Fibroblast of peridontal ligament (primary cell): ENCODE measurements at regions not wholly inside any gene's neighbourhood (a gene's known extent, or its start where the extent isn't known, plus 50 kb on each side); places are given as distances from the start of the nearest gene placed in this dataset.
A peak's percentile ranks its signal among the peaks of the same experiment; 100 is the strongest.

ENCODE experiments used
- DNase-seq: peaks from one replicate; pipeline ENCODE4 v3.0.0-alpha.2; 2010; ENCODE audit errors: extremely low read depth

GRCh38 chr15:91472316-91472756, 372.3 kb downstream of the SV2B start:
- DNase-seq, result no peak

- peak; percentile 48 for DNase-seq
Measured at GRCh38 chr15:91473894-91474545, 374.0 kb downstream of the SV2B start.

- no peak for DNase-seq
Measured at GRCh38 chr15:91476861-91477260, 376.6 kb upstream of the SLCO3A1 start.

- no peak for DNase-seq
Measured at GRCh38 chr15:91478717-91479191, 374.8 kb upstream of the SLCO3A1 start.

GRCh38 chr15:91480426-91480825, 373.1 kb upstream of the SLCO3A1 start:
- DNase-seq, result no peak

- no peak for DNase-seq
Measured at GRCh38 chr15:91482799-91483198, 370.7 kb upstream of the SLCO3A1 start.

- DNase-seq, result no peak
Measured at GRCh38 chr15:91484141-91484540, 369.4 kb upstream of the SLCO3A1 start.

- no peak for DNase-seq
Measured at GRCh38 chr15:91488452-91488851, 365.1 kb upstream of the SLCO3A1 start.

GRCh38 chr15:91490211-91490610, 363.3 kb upstream of the SLCO3A1 start:
- DNase-seq, result no peak

- no peak for DNase-seq
Measured at GRCh38 chr15:91491101-91491950, 362.2 kb upstream of the SLCO3A1 start.

- DNase-seq, result no peak
Measured at GRCh38 chr15:91496754-91497691, 356.5 kb upstream of the SLCO3A1 start.

GRCh38 chr15:91498046-91498748, 355.3 kb upstream of the SLCO3A1 start:
- no peak for DNase-seq

- no peak for DNase-seq
Measured at GRCh38 chr15:91498749-91499062, 354.8 kb upstream of the SLCO3A1 start.

- no peak for DNase-seq
Measured at GRCh38 chr15:91499774-91500383, 353.6 kb upstream of the SLCO3A1 start.

- no peak for DNase-seq
Measured at GRCh38 chr15:91508633-91509032, 344.9 kb upstream of the SLCO3A1 start.

GRCh38 chr15:91514147-91514546, 339.4 kb upstream of the SLCO3A1 start:
- DNase-seq, result no peak

GRCh38 chr15:91515188-91515754, 338.2 kb upstream of the SLCO3A1 start:
- DNase-seq, result peak; percentile 81

GRCh38 chr15:91516866-91517265, 336.6 kb upstream of the SLCO3A1 start:
- DNase-seq, result no peak

GRCh38 chr15:91517491-91518200, 335.9 kb upstream of the SLCO3A1 start:
- DNase-seq, result peak; percentile 46

- DNase-seq, result no peak
Measured at GRCh38 chr15:91520850-91521249, 332.7 kb upstream of the SLCO3A1 start.
